ENCODE measurements at regions not wholly inside any gene's neighbourhood (a gene's known extent, or its start where the extent isn't known, plus 50 kb on each side); places are given as distances from the start of the nearest gene placed in this dataset.

- no peaks in the 10 kb centered on the region for H3K36me3 ChIP-seq (ENCODE audit: control insufficient read depth, insufficient read depth, low read length)
- H3K9me3 ChIP-seq (ENCODE audit: control insufficient read depth, low read depth, low read length), result no peaks in the 10 kb centered on the region
- H3K27ac ChIP-seq (ENCODE audit: low read length), result no peak overlapping the region
- no peaks in the 10 kb centered on the region for H3K27me3 ChIP-seq (ENCODE audit: control insufficient read depth, insufficient read depth, low read length)
- H3K4me3 ChIP-seq (ENCODE audit: low read length), result no peak overlapping the region
- no peaks in the 10 kb centered on the region for H3K4me1 ChIP-seq (ENCODE audit: control insufficient read depth, insufficient read depth, low read length)
- no CpG with 5 or more reads among the region's 7 CpGs for WGBS (ENCODE audit: insufficient coverage, low lambda C conversion rate)
- peak in 1 of 2 donors; percentile 19 for DNase-seq
Measured at GRCh38 chr1:60984062-60984799, 98.1 kb upstream of the NFIA start.

GRCh38 chr1:60983701-60984061 is 98.7 kb upstream of the NFIA start:
- no peaks in the 10 kb centered on the region for H3K4me1 ChIP-seq (ENCODE audit: control insufficient read depth, insufficient read depth, low read length)
- no peak overlapping the region for H3K4me3 ChIP-seq (ENCODE audit: low read length)
- H3K36me3 ChIP-seq (ENCODE audit: control insufficient read depth, insufficient read depth, low read length), result no peaks in the 10 kb centered on the region
- H3K27me3 ChIP-seq (ENCODE audit: control insufficient read depth, insufficient read depth, low read length), result no peaks in the 10 kb centered on the region
- H3K27ac ChIP-seq (ENCODE audit: low read length), result no peak overlapping the region
- no peak for DNase-seq
- H3K9me3 ChIP-seq (ENCODE audit: control insufficient read depth, low read depth, low read length), result no peaks in the 10 kb centered on the region
- 80% methylated on average over 2 of the region's 8 CpGs for WGBS (ENCODE audit: insufficient coverage, low lambda C conversion rate)

GRCh38 chr1:60982539-60982938 is 99.8 kb upstream of the NFIA start:
- WGBS (ENCODE audit: insufficient coverage, low lambda C conversion rate), result 0% methylated on average over 1 of the region's 1 CpG
- Histone ChIP-seq H3K4me1 (ENCODE audit: control insufficient read depth, insufficient read depth, low read length) (no peaks in the 10 kb centered on the region), H3K36me3 (ENCODE audit: control insufficient read depth, insufficient read depth, low read length) (no peaks in the 10 kb centered on the region), H3K4me3 (ENCODE audit: low read length) (no peak overlapping the region), H3K9me3 (ENCODE audit: control insufficient read depth, low read depth, low read length) (no peaks in the 10 kb centered on the region), H3K27me3 (ENCODE audit: control insufficient read depth, insufficient read depth, low read length) (no peaks in the 10 kb centered on the region), H3K27ac (ENCODE audit: low read length) (no peak overlapping the region)
- peak in 1 of 2 donors; percentile 18 for DNase-seq

- H3K36me3 ChIP-seq (ENCODE audit: control insufficient read depth, insufficient read depth, low read length), result no peaks in the 10 kb centered on the region
- H3K4me1 ChIP-seq (ENCODE audit: control insufficient read depth, insufficient read depth, low read length), result no peaks in the 10 kb centered on the region
- no peak for DNase-seq
- no peaks in the 10 kb centered on the region for H3K9me3 ChIP-seq (ENCODE audit: control insufficient read depth, low read depth, low read length)
- no peak overlapping the region for H3K4me3 ChIP-seq (ENCODE audit: low read length)
- no peaks in the 10 kb centered on the region for H3K27me3 ChIP-seq (ENCODE audit: control insufficient read depth, insufficient read depth, low read length)
- WGBS (ENCODE audit: insufficient coverage, low lambda C conversion rate), result 100% methylated on average over 1 of the region's 1 CpG
- H3K27ac ChIP-seq (ENCODE audit: low read length), result no peak overlapping the region
Measured at GRCh38 chr1:60981357-60981756, 101.0 kb upstream of the NFIA start.

GRCh38 chr1:60978421-60979357 is 103.7 kb upstream of the NFIA start:
- peak in 1 of 2 donors; percentile 25 for DNase-seq
- Histone ChIP-seq H3K9me3 (ENCODE audit: control insufficient read depth, low read depth, low read length) (no peaks in the 10 kb centered on the region), H3K4me1 (ENCODE audit: control insufficient read depth, insufficient read depth, low read length) (no peaks in the 10 kb centered on the region), H3K36me3 (ENCODE audit: control insufficient read depth, insufficient read depth, low read length) (no peaks in the 10 kb centered on the region), H3K4me3 (ENCODE audit: low read length) (no peak overlapping the region), H3K27me3 (ENCODE audit: control insufficient read depth, insufficient read depth, low read length) (no peaks in the 10 kb centered on the region), H3K27ac (ENCODE audit: low read length) (no peak overlapping the region)
- WGBS (ENCODE audit: insufficient coverage, low lambda C conversion rate), result 80% methylated on average over 1 of the region's 4 CpGs

DNA sequence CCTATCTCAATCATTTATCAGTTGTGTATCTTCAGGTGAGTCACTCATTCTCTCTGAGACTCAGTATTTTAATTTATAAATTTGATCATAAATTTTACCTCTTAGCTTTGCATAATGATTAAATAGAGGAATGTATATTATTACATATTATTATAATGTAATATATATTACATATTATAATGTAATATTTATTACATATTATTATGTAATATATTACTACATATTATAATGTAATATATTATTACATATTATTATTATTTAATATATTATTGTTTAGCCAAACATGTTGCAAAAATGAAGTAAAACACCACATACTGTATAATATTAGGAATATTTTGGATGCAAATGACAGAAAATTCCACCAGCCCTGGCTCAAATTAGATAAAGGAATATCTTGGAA is 104.7 kb upstream of the NFIA start:
- no peak for DNase-seq
- no peaks in the 10 kb centered on the region for H3K27me3 ChIP-seq (ENCODE audit: control insufficient read depth, insufficient read depth, low read length)
- H3K27ac ChIP-seq (ENCODE audit: low read length), result no peak overlapping the region
- H3K36me3 ChIP-seq (ENCODE audit: control insufficient read depth, insufficient read depth, low read length), result no peaks in the 10 kb centered on the region
- no peak overlapping the region for H3K4me3 ChIP-seq (ENCODE audit: low read length)
- no peaks in the 10 kb centered on the region for H3K9me3 ChIP-seq (ENCODE audit: control insufficient read depth, low read depth, low read length)
- H3K4me1 ChIP-seq (ENCODE audit: control insufficient read depth, insufficient read depth, low read length), result no peaks in the 10 kb centered on the region

- no peaks in the 10 kb centered on the region for H3K36me3 ChIP-seq (ENCODE audit: control insufficient read depth, insufficient read depth, low read length)
- no peak overlapping the region for H3K27ac ChIP-seq (ENCODE audit: low read length)
- DNase-seq, result no peak
- H3K9me3 ChIP-seq (ENCODE audit: control insufficient read depth, low read depth, low read length), result no peaks in the 10 kb centered on the region
- 100% methylated on average over 1 of the region's 5 CpGs for WGBS (ENCODE audit: insufficient coverage, low lambda C conversion rate)
- no peaks in the 10 kb centered on the region for H3K4me1 ChIP-seq (ENCODE audit: control insufficient read depth, insufficient read depth, low read length)
- H3K4me3 ChIP-seq (ENCODE audit: low read length), result no peak overlapping the region
- no peaks in the 10 kb centered on the region for H3K27me3 ChIP-seq (ENCODE audit: control insufficient read depth, insufficient read depth, low read length)
Measured at GRCh38 chr1:60974524-60975372, 107.6 kb upstream of the NFIA start.

GRCh38 chr1:60973668-60974067 is 108.7 kb upstream of the NFIA start:
- Histone ChIP-seq H3K27ac (ENCODE audit: low read length) (no peak overlapping the region), H3K4me1 (ENCODE audit: control insufficient read depth, insufficient read depth, low read length) (no peaks in the 10 kb centered on the region), H3K36me3 (ENCODE audit: control insufficient read depth, insufficient read depth, low read length) (no peaks in the 10 kb centered on the region), H3K27me3 (ENCODE audit: control insufficient read depth, insufficient read depth, low read length) (no peaks in the 10 kb centered on the region), H3K9me3 (ENCODE audit: control insufficient read depth, low read depth, low read length) (no peaks in the 10 kb centered on the region), H3K4me3 (ENCODE audit: low read length) (no peak overlapping the region)
- DNase-seq, result no peak
- WGBS (ENCODE audit: insufficient coverage, low lambda C conversion rate), result 54% methylated on average over 3 of the region's 4 CpGs

- no peaks in the 10 kb centered on the region for H3K36me3 ChIP-seq (ENCODE audit: control insufficient read depth, insufficient read depth, low read length)
- no peak overlapping the region for H3K4me3 ChIP-seq (ENCODE audit: low read length)
- H3K27ac ChIP-seq (ENCODE audit: low read length), result no peak overlapping the region
- no peak for DNase-seq
- H3K27me3 ChIP-seq (ENCODE audit: control insufficient read depth, insufficient read depth, low read length), result no peaks in the 10 kb centered on the region
- no peaks in the 10 kb centered on the region for H3K9me3 ChIP-seq (ENCODE audit: control insufficient read depth, low read depth, low read length)
- no peaks in the 10 kb centered on the region for H3K4me1 ChIP-seq (ENCODE audit: control insufficient read depth, insufficient read depth, low read length)
- WGBS (ENCODE audit: insufficient coverage, low lambda C conversion rate), result no CpG with 5 or more reads among the region's 4 CpGs
Measured at GRCh38 chr1:60972841-60973364, 109.5 kb upstream of the NFIA start.

DNA sequence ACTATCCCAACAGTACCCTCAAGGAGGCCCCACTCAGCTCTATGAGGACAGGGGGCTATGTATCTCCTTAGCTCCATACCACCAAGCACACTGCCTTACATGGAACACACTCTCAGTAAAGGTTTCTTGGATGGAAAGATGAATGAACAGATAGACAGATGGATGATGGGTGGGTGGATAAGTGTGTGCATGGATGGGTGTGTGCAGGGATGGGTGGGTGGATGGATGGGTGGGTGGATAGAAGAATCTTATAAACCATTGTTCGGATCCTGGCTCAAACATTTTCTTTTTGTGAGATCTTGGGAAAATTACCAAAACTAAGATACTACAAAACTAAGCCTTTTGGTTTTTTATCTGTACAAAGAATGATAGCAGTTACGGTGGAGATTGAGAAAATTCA is 111.0 kb upstream of the NFIA start:
- Histone ChIP-seq H3K4me1 (ENCODE audit: control insufficient read depth, insufficient read depth, low read length) (no peaks in the 10 kb centered on the region), H3K27me3 (ENCODE audit: control insufficient read depth, insufficient read depth, low read length) (no peaks in the 10 kb centered on the region), H3K36me3 (ENCODE audit: control insufficient read depth, insufficient read depth, low read length) (no peaks in the 10 kb centered on the region), H3K4me3 (ENCODE audit: low read length) (no peak overlapping the region), H3K27ac (ENCODE audit: low read length) (no peak overlapping the region), H3K9me3 (ENCODE audit: control insufficient read depth, low read depth, low read length) (no peaks in the 10 kb centered on the region)
- no peak for DNase-seq
- no CpG with 5 or more reads among the region's 2 CpGs for WGBS (ENCODE audit: insufficient coverage, low lambda C conversion rate)

Data from large intestine (tissue), 3 donors.